Parathyroid adenoma (tissue), 2 donors: ENCODE measurements at regions not wholly inside any gene's neighbourhood (a gene's known extent, or its start where the extent isn't known, plus 50 kb on each side); places are given as distances from the start of the nearest gene placed in this dataset.

ENCODE experiments used
- H2AFZ ChIP-seq: fragments of 300-600 bp; sonication (generic); one replicate; pipeline ENCODE4 v1.7.0; 2017; ENCODE audit warnings: antibody characterized with exemption, mild to moderate bottlenecking
- H3K27ac ChIP-seq: fragments of 300-600 bp; sonication (generic); one replicate; pipeline ENCODE4 v1.7.0; 2017
- H3K27me3 ChIP-seq: fragments of 300-600 bp; sonication (generic); one replicate; pipeline ENCODE4 v1.7.0; 2017; ENCODE audit warnings: low read length; ENCODE audit not compliant: control insufficient read depth, insufficient read depth
- H3K36me3 ChIP-seq: fragments of 300-600 bp; sonication (generic); one replicate; pipeline ENCODE4 v1.7.0; 2017; ENCODE audit warnings: low read length; ENCODE audit not compliant: control insufficient read depth, insufficient read depth
- H3K4me1 ChIP-seq: fragments of 300-600 bp; sonication (generic); one replicate; pipeline ENCODE4 v1.7.0; 2017; ENCODE audit warnings: control low read depth
- H3K4me2 ChIP-seq: fragments of 300-600 bp; sonication (generic); one replicate; pipeline ENCODE4 v1.7.0; 2017; ENCODE audit warnings: low read length
- H3K4me3 ChIP-seq: fragments of 300-600 bp; sonication (generic); one replicate; pipeline ENCODE4 v1.7.0; 2017; ENCODE audit warnings: low read depth, low read length
- H3K79me2 ChIP-seq: fragments of 300-600 bp; sonication (generic); one replicate; pipeline ENCODE4 v1.7.0; 2017; ENCODE audit warnings: control low read depth
- H3K9ac ChIP-seq: fragments of 300-600 bp; sonication (generic); one replicate; pipeline ENCODE4 v1.7.0; 2017; ENCODE audit warnings: mild to moderate bottlenecking
- H3K9me3 ChIP-seq: fragments of 300-600 bp; sonication (generic); one replicate; pipeline ENCODE4 v1.7.0; 2017; ENCODE audit warnings: low read length; ENCODE audit not compliant: control insufficient read depth
- CTCF ChIP-seq: fragments of 300-600 bp; sonication (generic); IDR thresholded peaks from one replicate; pipeline ENCODE4 v1.7.0; 2017; ENCODE audit warnings: antibody characterized with exemption, mild to moderate bottlenecking
- donor health status: primary hyperparathyroidism.

DNA sequence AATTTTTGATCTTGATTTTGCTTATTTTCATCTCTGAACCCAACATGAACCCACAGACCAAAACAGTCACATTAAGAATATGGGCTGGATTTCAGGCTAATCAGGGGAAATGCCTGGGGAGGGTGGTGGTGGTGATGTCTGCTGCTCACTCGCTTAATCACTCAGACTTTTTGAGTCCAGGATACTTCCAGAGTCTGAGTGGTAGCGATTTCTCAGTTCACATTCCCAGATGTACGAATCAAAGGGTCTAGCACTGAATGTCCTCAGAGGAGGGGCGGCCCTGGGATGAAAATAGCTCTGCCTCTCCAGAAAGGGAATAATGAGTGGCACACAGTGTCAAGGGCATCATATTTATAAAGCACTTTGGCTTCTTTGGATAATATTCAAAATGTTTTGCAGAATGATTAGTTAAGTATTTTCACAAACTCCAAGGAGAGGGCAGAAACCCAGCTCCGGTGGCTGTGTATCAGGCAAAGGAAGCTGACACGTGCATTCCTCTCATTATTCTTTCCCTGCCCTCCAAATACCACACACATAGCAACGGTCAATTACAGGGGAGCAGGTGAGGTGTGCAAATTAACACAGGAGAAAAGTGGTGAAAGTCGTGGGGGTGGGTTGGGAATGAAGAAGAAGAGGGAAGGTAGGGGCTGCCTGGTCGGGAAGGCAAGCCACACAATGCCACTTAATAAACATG, 345.2 kb upstream of the RSPO3 start:
- Histone ChIP-seq H3K27ac (no peak overlapping the region), H3K9ac (no peak overlapping the region), H3K4me3 (no peak overlapping the region), H3K4me2 (no peak overlapping the region), H3K79me2 (no peaks in the 10 kb centered on the region), H2AFZ (no peak overlapping the region), H3K27me3 (no peaks in the 10 kb centered on the region), H3K4me1 (no peaks in the 10 kb centered on the region), H3K9me3 (no peaks in the 10 kb centered on the region), H3K36me3 (no peaks in the 10 kb centered on the region)
- no peak for TF ChIP-seq CTCF

DNA sequence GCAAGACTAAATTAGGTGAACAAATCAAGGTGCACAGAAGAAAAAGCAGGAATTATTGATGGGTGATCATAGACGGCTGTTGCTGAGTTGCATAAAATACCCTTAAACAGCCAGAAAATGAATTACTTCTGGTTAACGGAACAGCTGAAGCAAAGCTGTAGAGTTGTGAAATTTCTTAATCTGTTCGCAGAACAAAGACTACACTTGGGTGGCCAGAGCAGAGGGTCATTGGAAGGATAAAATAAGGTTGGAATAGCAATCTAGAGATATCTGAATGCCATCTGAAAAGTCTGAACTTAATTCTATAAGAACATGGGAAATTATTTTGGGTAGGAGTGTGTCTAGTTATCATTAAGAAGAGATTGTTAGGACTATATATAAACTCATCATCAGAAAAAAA, 339.1 kb upstream of the RSPO3 start:
- H3K9me3 ChIP-seq, result no peaks in the 10 kb centered on the region
- H3K27me3 ChIP-seq, result no peaks in the 10 kb centered on the region
- no peak overlapping the region for H3K4me2 ChIP-seq
- H3K36me3 ChIP-seq, result no peaks in the 10 kb centered on the region
- no peaks in the 10 kb centered on the region for H3K4me1 ChIP-seq
- no peak for TF ChIP-seq CTCF
- no peak overlapping the region for H3K4me3 ChIP-seq
- no peak overlapping the region for H2AFZ ChIP-seq
- no peak overlapping the region for H3K27ac ChIP-seq
- no peaks in the 10 kb centered on the region for H3K79me2 ChIP-seq
- H3K9ac ChIP-seq, result no peak overlapping the region

DNA sequence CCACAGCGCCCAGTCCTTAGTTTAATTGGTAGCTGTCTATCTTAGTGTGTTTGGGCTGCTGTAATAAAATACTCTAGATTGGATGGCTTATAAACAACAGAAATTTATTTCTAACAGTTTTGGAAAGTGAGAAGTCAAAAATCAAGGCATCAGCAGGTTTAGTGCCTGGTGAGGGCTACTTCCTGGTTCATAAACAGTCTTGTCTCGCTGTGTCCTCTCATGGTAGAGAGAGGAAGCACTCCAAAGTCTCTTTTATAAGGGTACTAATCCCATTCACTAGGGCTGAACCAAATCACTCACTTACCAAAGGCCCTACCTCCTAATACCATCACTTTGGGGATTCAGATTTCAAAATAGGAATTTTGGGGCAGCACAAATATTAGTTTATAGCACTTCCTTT, 336.9 kb upstream of the RSPO3 start:
- Histone ChIP-seq H3K36me3 (no peaks in the 10 kb centered on the region), H3K9me3 (no peaks in the 10 kb centered on the region), H3K4me2 (no peak overlapping the region), H3K27ac (no peak overlapping the region), H3K4me3 (no peak overlapping the region), H2AFZ (no peak overlapping the region), H3K4me1 (no peaks in the 10 kb centered on the region), H3K27me3 (no peaks in the 10 kb centered on the region), H3K79me2 (no peaks in the 10 kb centered on the region), H3K9ac (no peak overlapping the region)
- no peak for TF ChIP-seq CTCF

DNA sequence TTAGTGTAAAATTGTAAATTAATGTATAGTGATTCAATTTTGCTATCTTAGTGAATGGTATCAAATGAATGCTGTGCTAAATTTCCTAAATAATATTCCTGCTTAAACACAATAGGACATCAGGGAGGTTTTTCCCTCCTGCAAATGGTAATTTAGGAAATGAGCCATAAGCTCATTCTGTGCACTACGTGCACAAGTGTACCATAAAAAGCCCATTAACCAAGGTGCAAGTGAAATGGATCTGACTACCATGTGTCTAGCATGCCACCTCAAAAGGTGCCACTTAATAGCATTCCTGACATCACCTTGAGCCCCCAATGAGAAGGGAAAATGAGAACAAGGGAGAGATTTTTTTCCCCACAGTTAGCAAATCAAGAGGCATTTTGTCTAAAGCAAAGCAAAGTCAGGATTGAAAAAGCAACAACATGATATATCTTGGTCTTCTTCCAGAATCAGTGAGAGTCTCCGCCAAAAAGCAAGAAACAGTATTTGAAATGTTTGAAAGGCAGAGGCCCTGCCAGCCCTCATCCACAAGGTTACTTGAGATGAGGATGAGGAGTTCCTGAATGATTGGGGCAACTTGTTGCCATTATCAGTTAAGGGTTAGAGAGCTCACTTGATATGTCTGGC, 334.2 kb upstream of the RSPO3 start:
- H2AFZ ChIP-seq, result no peak overlapping the region
- no peaks in the 10 kb centered on the region for H3K36me3 ChIP-seq
- H3K9me3 ChIP-seq, result no peaks in the 10 kb centered on the region
- no peak overlapping the region for H3K9ac ChIP-seq
- no peaks in the 10 kb centered on the region for H3K4me1 ChIP-seq
- H3K4me2 ChIP-seq, result no peak overlapping the region
- no peak for TF ChIP-seq CTCF
- no peaks in the 10 kb centered on the region for H3K27me3 ChIP-seq
- H3K79me2 ChIP-seq, result no peaks in the 10 kb centered on the region
- no peak overlapping the region for H3K27ac ChIP-seq
- H3K4me3 ChIP-seq, result no peak overlapping the region

DNA sequence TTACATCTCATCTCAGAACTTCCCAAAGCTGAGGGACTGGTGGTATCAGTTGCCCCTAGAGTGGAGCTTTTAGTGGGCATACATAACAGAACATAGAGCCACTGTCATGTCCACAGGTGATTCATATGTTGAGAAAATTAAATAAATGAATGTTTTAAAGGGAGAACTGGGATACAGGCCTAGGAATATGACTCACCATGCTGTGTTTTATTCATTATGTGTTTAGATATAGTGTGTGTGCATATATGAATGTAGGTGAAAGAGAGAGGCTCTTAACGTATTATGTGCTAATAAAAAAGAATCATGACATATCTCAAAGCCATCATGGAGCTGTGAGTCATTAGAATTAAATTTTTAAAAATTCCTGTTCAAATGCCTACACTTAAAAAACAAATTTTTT, 332.2 kb upstream of the RSPO3 start:
- no peaks in the 10 kb centered on the region for H3K27me3 ChIP-seq
- H3K79me2 ChIP-seq, result no peaks in the 10 kb centered on the region
- H3K36me3 ChIP-seq, result no peaks in the 10 kb centered on the region
- no peak overlapping the region for H3K4me3 ChIP-seq
- no peak overlapping the region for H3K27ac ChIP-seq
- no peaks in the 10 kb centered on the region for H3K4me1 ChIP-seq
- no peak overlapping the region for H3K9ac ChIP-seq
- no peak overlapping the region for H3K4me2 ChIP-seq
- H3K9me3 ChIP-seq, result no peaks in the 10 kb centered on the region
- no peak for TF ChIP-seq CTCF
- H2AFZ ChIP-seq, result no peak overlapping the region
